WTC11 (cell line): ENCODE measurements at regions not wholly inside any gene's neighbourhood (a gene's known extent, or its start where the extent isn't known, plus 50 kb on each side); places are given as distances from the start of the nearest gene placed in this dataset.

ENCODE experiments used
- ATAC-seq: fragments of 200-7000 bp; cut with Tn5 transposase; 2 replicates; pipeline ENCODE4 v1.10.0; 2021; ENCODE audit warnings: mild to moderate bottlenecking, moderate library complexity
- CTCF ChIA-PET: fragments of 300-600 bp; sonication (Branson Sonifier 250); formaldehyde crosslinking; loops from one replicate; lab custom pipeline; 2021; ENCODE audit warnings: antibody characterized with exemption; lab: Charles Lee
- POLR2A ChIA-PET: fragments of 350-600 bp; sonication (Branson Sonifier 250); formaldehyde crosslinking; loops from one replicate; lab custom pipeline; 2021; ENCODE audit warnings: antibody characterized with exemption; lab: Charles Lee
- DNase-seq: peaks from one replicate; pipeline ENCODE4 v3.0.0; 2021; ENCODE audit warnings: low spot score
- H3K27ac Mint-ChIP-seq: 2 replicates; pipeline ENCODE4 v1.8.0; 2021; ENCODE audit warnings: mixed read lengths
- H3K27me3 Mint-ChIP-seq: 2 replicates; pipeline ENCODE4 v1.8.0; 2021; ENCODE audit warnings: low read depth, mild to moderate bottlenecking, moderate library complexity, mixed read lengths
- H3K36me3 Mint-ChIP-seq: 2 replicates; pipeline ENCODE4 v1.8.0; 2021; ENCODE audit warnings: mixed read lengths
- H3K4me1 Mint-ChIP-seq: 2 replicates; pipeline ENCODE4 v1.8.0; 2022; ENCODE audit warnings: mixed read lengths
- H3K4me3 Mint-ChIP-seq: 2 replicates; pipeline ENCODE4 v1.8.0; 2021; ENCODE audit warnings: mild to moderate bottlenecking, moderate library complexity, mixed read lengths
- H3K9me3 Mint-ChIP-seq: 2 replicates; pipeline ENCODE4 v1.8.0; 2021; ENCODE audit warnings: mixed read lengths
- GRHL2 ChIP-seq: fragments of 250-450 bp; sonication (Bioruptor Pico); IDR thresholded peaks from 2 replicates; pipeline ENCODE4 v1.8.0; 2022; ENCODE audit warnings: mild to moderate bottlenecking, moderate library complexity; ENCODE audit not compliant: insufficient replicate concordance, severe bottlenecking
- HMGA2 ChIP-seq: fragments of 250-450 bp; sonication (Bioruptor Pico); IDR thresholded peaks from 2 replicates; pipeline ENCODE4 v1.4.0; 2021; ENCODE audit warnings: mild to moderate bottlenecking, moderate library complexity
- JUN ChIP-seq: sonication (generic); formaldehyde crosslinking; IDR thresholded peaks from 2 replicates; pipeline ENCODE4 v1.8.0; 2023; ENCODE audit warnings: mild to moderate bottlenecking, missing genetic modification reagents
- MYBL2 ChIP-seq: sonication (generic); formaldehyde crosslinking; IDR thresholded peaks from 2 replicates; pipeline ENCODE4 v1.8.1; 2023; ENCODE audit warnings: mild to moderate bottlenecking, moderate library complexity, missing genetic modification reagents
- NFATC4 ChIP-seq: fragments of 250-450 bp; sonication (Bioruptor Pico); IDR thresholded peaks from 2 replicates; pipeline ENCODE4 v1.9.0; 2021; ENCODE audit warnings: mild to moderate bottlenecking
- NFE2L1 ChIP-seq: sonication (generic); formaldehyde crosslinking; IDR thresholded peaks from 2 replicates; pipeline ENCODE4 v1.8.1; 2023; ENCODE audit warnings: missing genetic modification reagents
- NFYB ChIP-seq: sonication (generic); formaldehyde crosslinking; conservative IDR thresholded peaks from 2 replicates; pipeline ENCODE4 v1.8.0; 2022; ENCODE audit warnings: low read depth, missing genetic modification reagents
- NR1H2 ChIP-seq: sonication (generic); formaldehyde crosslinking; IDR thresholded peaks from 2 replicates; pipeline ENCODE4 v1.9.0; 2021; ENCODE audit warnings: mild to moderate bottlenecking, moderate library complexity, missing genetic modification reagents
- RELA ChIP-seq: sonication (generic); formaldehyde crosslinking; IDR thresholded peaks from 2 replicates; pipeline ENCODE4 v1.8.1; 2022; ENCODE audit warnings: missing genetic modification reagents, mild to moderate bottlenecking, borderline replicate concordance
- TEAD4 ChIP-seq: sonication (generic); formaldehyde crosslinking; IDR thresholded peaks from 2 replicates; pipeline ENCODE4 v1.8.0; 2022; ENCODE audit warnings: mild to moderate bottlenecking, missing genetic modification reagents
- ZNF232 ChIP-seq: sonication (generic); formaldehyde crosslinking; IDR thresholded peaks from 2 replicates; pipeline ENCODE4 v1.8.0; 2022; ENCODE audit warnings: mild to moderate bottlenecking, missing genetic modification reagents
- ZNF263 ChIP-seq: sonication (generic); formaldehyde crosslinking; IDR thresholded peaks from 2 replicates; pipeline ENCODE4 v1.8.1; 2022; ENCODE audit warnings: low read depth, mild to moderate bottlenecking, moderate library complexity, missing genetic modification reagents
- ZNF317 ChIP-seq: sonication (generic); formaldehyde crosslinking; IDR thresholded peaks from 2 replicates; pipeline ENCODE4 v1.8.1; 2023; ENCODE audit warnings: low read depth, mild to moderate bottlenecking, moderate library complexity, missing genetic modification reagents, borderline replicate concordance
- TF ChIP-seq, protein P1 (sequence below): fragments of 250-450 bp; sonication (Bioruptor Pico); IDR thresholded peaks from 2 replicates; pipeline ENCODE4 v1.9.0; 2021; ENCODE audit warnings: moderate library complexity, mild to moderate bottlenecking, inconsistent platforms, borderline replicate concordance
- TF ChIP-seq, protein P2 (sequence below): sonication (generic); formaldehyde crosslinking; IDR thresholded peaks from 2 replicates; pipeline ENCODE4 v1.8.1; 2023; ENCODE audit warnings: mild to moderate bottlenecking, missing genetic modification reagents
- TF ChIP-seq, protein P3 (sequence below): fragments of 250-450 bp; sonication (Bioruptor Pico); IDR thresholded peaks from 2 replicates; pipeline ENCODE4 v1.9.0; 2021; ENCODE audit warnings: mild to moderate bottlenecking
- TF ChIP-seq, protein P4 (sequence below): sonication (generic); formaldehyde crosslinking; IDR thresholded peaks from 2 replicates; pipeline ENCODE4 v1.8.0; 2022; ENCODE audit warnings: missing genetic modification reagents
- TF ChIP-seq, protein P5 (sequence below): sonication (generic); formaldehyde crosslinking; IDR thresholded peaks from 2 replicates; pipeline ENCODE4 v1.8.0; 2023; ENCODE audit warnings: missing genetic modification reagents
- TF ChIP-seq, protein P6 (sequence below): sonication (generic); formaldehyde crosslinking; IDR thresholded peaks from 2 replicates; pipeline ENCODE4 v1.8.0; 2022; ENCODE audit warnings: mild to moderate bottlenecking, missing genetic modification reagents
- TF ChIP-seq, protein P7 (sequence below): sonication (generic); formaldehyde crosslinking; IDR thresholded peaks from 2 replicates; pipeline ENCODE4 v1.8.1; 2023; ENCODE audit warnings: mild to moderate bottlenecking, moderate library complexity, missing genetic modification reagents

DNA sequence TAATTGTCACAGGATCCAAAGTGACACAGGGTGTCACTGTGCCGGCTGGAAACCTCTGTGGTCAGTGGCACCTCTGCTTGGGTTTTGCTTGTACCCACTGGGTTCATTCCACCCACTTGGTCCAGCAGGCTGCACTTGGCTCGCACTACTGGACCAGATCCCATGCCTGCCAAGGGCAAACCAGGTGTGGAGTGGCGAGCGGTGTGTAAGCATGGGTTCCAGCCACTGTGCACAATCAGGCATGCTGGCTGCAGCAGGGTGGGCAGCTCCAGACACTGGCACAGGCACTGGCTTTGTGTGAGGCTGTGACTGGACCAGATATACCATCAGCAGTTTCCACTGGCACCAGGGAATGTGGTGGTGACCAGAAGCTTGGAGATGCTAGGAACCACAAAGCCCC is 261.4 kb downstream of the KCNA4 start:
- no peak overlapping the region for H3K27ac Mint-ChIP-seq
- DNase-seq (no peak), ATAC-seq (no peak)

DNA sequence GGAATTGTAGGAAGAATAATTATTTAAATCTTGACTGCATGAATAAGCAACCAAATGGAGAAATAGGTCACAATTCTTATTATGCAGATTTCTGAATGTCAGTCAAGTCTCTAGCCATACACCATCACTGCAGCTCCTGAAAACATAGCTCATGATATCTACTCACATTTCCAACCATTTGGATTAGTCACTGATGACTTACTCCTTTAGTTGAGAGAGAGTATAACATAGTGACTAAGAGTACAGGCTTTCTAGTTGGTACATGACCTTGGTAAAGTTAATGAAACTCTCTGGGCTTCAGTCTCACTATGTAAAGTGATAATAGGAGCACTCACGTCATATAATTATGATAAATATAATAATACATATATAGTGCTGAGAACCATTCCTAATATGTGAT is 265.2 kb downstream of the KCNA4 start:
- Mint-ChIP-seq H3K4me1 (no peaks in the 10 kb centered on the region), H3K27ac (no peak overlapping the region), H3K27me3 (peaks cover 3% of the 10 kb centered on the region; the same call in 1 of the 2 replicates), H3K36me3 (no peaks in the 10 kb centered on the region), H3K4me3 (no peak overlapping the region), H3K9me3 (no peaks in the 10 kb centered on the region)
- CTCF ChIA-PET: no interaction called here
- POLR2A ChIA-PET: no interaction called here
- TF ChIP-seq RELA (CRISPR knock-in tag): no peak
- no peak for TF ChIP-seq TEAD4 (CRISPR knock-in tag)
- TF ChIP-seq ZNF232 (CRISPR knock-in tag): no peak
- TF ChIP-seq ZNF317: no peak
- no peak for TF ChIP-seq NFYB (CRISPR knock-in tag)
- ATAC-seq (no peak), DNase-seq (no peak)

More for the DNA sequence above, 261.4 kb downstream of the KCNA4 start:
- TF ChIP-seq GRHL2 (CRISPR knock-in tag) (no peak), NFATC4 (CRISPR knock-in tag) (no peak), NR1H2 (no peak), ZNF263 (no peak), JUN (CRISPR knock-in tag) (no peak), NFE2L1 (CRISPR knock-in tag) (no peak), HMGA2 (no peak), MYBL2 (CRISPR knock-in tag) (no peak), ZNF317 (no peak)
- TF ChIP-seq, protein P1, sequence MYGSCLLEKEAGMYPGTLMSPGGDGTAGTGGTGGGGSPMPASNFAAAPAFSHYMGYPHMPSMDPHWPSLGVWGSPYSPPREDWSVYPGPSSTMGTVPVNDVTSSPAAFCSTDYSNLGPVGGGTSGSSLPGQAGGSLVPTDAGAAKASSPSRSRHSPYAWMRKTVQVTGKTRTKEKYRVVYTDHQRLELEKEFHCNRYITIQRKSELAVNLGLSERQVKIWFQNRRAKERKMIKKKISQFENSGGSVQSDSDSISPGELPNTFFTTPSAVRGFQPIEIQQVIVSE (CRISPR knock-in tag): no peak
- TF ChIP-seq, protein P2, sequence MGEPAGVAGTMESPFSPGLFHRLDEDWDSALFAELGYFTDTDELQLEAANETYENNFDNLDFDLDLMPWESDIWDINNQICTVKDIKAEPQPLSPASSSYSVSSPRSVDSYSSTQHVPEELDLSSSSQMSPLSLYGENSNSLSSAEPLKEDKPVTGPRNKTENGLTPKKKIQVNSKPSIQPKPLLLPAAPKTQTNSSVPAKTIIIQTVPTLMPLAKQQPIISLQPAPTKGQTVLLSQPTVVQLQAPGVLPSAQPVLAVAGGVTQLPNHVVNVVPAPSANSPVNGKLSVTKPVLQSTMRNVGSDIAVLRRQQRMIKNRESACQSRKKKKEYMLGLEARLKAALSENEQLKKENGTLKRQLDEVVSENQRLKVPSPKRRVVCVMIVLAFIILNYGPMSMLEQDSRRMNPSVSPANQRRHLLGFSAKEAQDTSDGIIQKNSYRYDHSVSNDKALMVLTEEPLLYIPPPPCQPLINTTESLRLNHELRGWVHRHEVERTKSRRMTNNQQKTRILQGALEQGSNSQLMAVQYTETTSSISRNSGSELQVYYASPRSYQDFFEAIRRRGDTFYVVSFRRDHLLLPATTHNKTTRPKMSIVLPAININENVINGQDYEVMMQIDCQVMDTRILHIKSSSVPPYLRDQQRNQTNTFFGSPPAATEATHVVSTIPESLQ: no peak
- TF ChIP-seq, protein P3, sequence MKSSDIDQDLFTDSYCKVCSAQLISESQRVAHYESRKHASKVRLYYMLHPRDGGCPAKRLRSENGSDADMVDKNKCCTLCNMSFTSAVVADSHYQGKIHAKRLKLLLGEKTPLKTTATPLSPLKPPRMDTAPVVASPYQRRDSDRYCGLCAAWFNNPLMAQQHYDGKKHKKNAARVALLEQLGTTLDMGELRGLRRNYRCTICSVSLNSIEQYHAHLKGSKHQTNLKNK: no peak
- TF ChIP-seq, protein P4, sequence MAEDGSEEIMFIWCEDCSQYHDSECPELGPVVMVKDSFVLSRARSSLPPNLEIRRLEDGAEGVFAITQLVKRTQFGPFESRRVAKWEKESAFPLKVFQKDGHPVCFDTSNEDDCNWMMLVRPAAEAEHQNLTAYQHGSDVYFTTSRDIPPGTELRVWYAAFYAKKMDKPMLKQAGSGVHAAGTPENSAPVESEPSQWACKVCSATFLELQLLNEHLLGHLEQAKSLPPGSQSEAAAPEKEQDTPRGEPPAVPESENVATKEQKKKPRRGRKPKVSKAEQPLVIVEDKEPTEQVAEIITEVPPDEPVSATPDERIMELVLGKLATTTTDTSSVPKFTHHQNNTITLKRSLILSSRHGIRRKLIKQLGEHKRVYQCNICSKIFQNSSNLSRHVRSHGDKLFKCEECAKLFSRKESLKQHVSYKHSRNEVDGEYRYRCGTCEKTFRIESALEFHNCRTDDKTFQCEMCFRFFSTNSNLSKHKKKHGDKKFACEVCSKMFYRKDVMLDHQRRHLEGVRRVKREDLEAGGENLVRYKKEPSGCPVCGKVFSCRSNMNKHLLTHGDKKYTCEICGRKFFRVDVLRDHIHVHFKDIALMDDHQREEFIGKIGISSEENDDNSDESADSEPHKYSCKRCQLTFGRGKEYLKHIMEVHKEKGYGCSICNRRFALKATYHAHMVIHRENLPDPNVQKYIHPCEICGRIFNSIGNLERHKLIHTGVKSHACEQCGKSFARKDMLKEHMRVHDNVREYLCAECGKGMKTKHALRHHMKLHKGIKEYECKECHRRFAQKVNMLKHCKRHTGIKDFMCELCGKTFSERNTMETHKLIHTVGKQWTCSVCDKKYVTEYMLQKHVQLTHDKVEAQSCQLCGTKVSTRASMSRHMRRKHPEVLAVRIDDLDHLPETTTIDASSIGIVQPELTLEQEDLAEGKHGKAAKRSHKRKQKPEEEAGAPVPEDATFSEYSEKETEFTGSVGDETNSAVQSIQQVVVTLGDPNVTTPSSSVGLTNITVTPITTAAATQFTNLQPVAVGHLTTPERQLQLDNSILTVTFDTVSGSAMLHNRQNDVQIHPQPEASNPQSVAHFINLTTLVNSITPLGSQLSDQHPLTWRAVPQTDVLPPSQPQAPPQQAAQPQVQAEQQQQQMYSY: no peak
- TF ChIP-seq, protein P5, sequence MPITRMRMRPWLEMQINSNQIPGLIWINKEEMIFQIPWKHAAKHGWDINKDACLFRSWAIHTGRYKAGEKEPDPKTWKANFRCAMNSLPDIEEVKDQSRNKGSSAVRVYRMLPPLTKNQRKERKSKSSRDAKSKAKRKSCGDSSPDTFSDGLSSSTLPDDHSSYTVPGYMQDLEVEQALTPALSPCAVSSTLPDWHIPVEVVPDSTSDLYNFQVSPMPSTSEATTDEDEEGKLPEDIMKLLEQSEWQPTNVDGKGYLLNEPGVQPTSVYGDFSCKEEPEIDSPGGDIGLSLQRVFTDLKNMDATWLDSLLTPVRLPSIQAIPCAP (CRISPR knock-in tag): no peak
- TF ChIP-seq, protein P6, sequence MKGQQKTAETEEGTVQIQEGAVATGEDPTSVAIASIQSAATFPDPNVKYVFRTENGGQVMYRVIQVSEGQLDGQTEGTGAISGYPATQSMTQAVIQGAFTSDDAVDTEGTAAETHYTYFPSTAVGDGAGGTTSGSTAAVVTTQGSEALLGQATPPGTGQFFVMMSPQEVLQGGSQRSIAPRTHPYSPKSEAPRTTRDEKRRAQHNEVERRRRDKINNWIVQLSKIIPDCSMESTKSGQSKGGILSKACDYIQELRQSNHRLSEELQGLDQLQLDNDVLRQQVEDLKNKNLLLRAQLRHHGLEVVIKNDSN (CRISPR knock-in tag): no peak
- TF ChIP-seq, protein P7, sequence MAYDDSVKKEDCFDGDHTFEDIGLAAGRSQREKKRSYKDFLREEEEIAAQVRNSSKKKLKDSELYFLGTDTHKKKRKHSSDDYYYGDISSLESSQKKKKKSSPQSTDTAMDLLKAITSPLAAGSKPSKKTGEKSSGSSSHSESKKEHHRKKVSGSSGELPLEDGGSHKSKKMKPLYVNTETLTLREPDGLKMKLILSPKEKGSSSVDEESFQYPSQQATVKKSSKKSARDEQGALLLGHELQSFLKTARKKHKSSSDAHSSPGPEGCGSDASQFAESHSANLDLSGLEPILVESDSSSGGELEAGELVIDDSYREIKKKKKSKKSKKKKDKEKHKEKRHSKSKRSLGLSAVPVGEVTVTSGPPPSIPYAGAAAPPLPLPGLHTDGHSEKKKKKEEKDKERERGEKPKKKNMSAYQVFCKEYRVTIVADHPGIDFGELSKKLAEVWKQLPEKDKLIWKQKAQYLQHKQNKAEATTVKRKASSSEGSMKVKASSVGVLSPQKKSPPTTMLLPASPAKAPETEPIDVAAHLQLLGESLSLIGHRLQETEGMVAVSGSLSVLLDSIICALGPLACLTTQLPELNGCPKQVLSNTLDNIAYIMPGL (CRISPR knock-in tag): no peak
- H3K4me3 Mint-ChIP-seq: no peak overlapping the region
- H3K4me1 Mint-ChIP-seq: no peaks in the 10 kb centered on the region
- ChIA-PET POLR2A (no interaction called here), CTCF (no interaction called here)
- H3K36me3 Mint-ChIP-seq: no peaks in the 10 kb centered on the region
- peaks cover 3% of the 10 kb centered on the region; the same call in 1 of the 2 replicates for H3K27me3 Mint-ChIP-seq
- peaks cover 7% of the 10 kb centered on the region for H3K9me3 Mint-ChIP-seq
